Activated CD8-positive, alpha-beta memory T cell treated with anti-CD3 and anti-CD28 coated beads, Interleukin-2, amount 50 U/mL, for 1 hour (primary cell): ENCODE measurements at regions not wholly inside any gene's neighbourhood (a gene's known extent, or its start where the extent isn't known, plus 50 kb on each side); places are given as distances from the start of the nearest gene placed in this dataset.
"Not testable (repeated sequence)": the region's sequence is repeated elsewhere in the genome, so short reads cannot be mapped to it uniquely, and the experiment has no call there.

Source experiments
- DNase-seq: peaks from one replicate; pipeline ENCODE4 v3.0.0-alpha.2; 2020; ENCODE audit errors: extremely low read depth

- DNase-seq, result no peak
Observed at GRCh38 chrX:45592101-45592500, 391.4 kb upstream of the DIPK2B start.

GRCh38 chrX:45591650-45592049, 391.0 kb upstream of the DIPK2B start:
- no peak for DNase-seq

GRCh38 chrX:45584717-45585116, 384.0 kb upstream of the DIPK2B start:
- DNase-seq, result no peak

GRCh38 chrX:45577361-45577760, 376.7 kb upstream of the DIPK2B start:
- no peak for DNase-seq

- no peak for DNase-seq
Observed at GRCh38 chrX:45571453-45571852, 370.8 kb upstream of the DIPK2B start.

- DNase-seq, result no peak
Observed at GRCh38 chrX:45566456-45566855, 365.8 kb upstream of the DIPK2B start.

GRCh38 chrX:45557387-45557786, 356.7 kb upstream of the DIPK2B start:
- no peak for DNase-seq

- no peak for DNase-seq
Observed at GRCh38 chrX:45554736-45555135, 354.1 kb upstream of the DIPK2B start.

- no peak for DNase-seq
Observed at GRCh38 chrX:45553417-45553816, 352.7 kb upstream of the DIPK2B start.

GRCh38 chrX:45546697-45547096, 346.0 kb upstream of the DIPK2B start:
- DNase-seq, result not testable (repeated sequence)

GRCh38 chrX:45540181-45540580, 339.5 kb upstream of the DIPK2B start:
- DNase-seq, result no peak

- DNase-seq, result no peak
Observed at GRCh38 chrX:45537936-45538335, 337.3 kb upstream of the DIPK2B start.

GRCh38 chrX:45527834-45528233, 327.2 kb upstream of the DIPK2B start:
- no peak for DNase-seq

- DNase-seq, result no peak
Observed at GRCh38 chrX:45524805-45525204, 324.1 kb upstream of the DIPK2B start.

- DNase-seq, result no peak
Observed at GRCh38 chrX:45524296-45524695, 323.6 kb upstream of the DIPK2B start.

- DNase-seq, result no peak
Observed at GRCh38 chrX:45518552-45518951, 317.9 kb upstream of the DIPK2B start.

GRCh38 chrX:45517090-45517973, 316.7 kb upstream of the DIPK2B start:
- no peak for DNase-seq

- DNase-seq, result peak; percentile 1
Observed at GRCh38 chrX:45515262-45516215, 314.9 kb upstream of the DIPK2B start.

- DNase-seq, result no peak
Observed at GRCh38 chrX:45513042-45513441, 312.4 kb upstream of the DIPK2B start.

GRCh38 chrX:45508454-45508853, 307.8 kb upstream of the DIPK2B start:
- no peak for DNase-seq

- DNase-seq, result no peak
Observed at GRCh38 chrX:45506149-45506730, 305.6 kb upstream of the DIPK2B start.

- no peak for DNase-seq
Observed at GRCh38 chrX:45505214-45505613, 304.5 kb upstream of the DIPK2B start.
